ENCODE measurements at regions not wholly inside any gene's neighbourhood (a gene's known extent, or its start where the extent isn't known, plus 50 kb on each side); places are given as distances from the start of the nearest gene placed in this dataset.

DNA sequence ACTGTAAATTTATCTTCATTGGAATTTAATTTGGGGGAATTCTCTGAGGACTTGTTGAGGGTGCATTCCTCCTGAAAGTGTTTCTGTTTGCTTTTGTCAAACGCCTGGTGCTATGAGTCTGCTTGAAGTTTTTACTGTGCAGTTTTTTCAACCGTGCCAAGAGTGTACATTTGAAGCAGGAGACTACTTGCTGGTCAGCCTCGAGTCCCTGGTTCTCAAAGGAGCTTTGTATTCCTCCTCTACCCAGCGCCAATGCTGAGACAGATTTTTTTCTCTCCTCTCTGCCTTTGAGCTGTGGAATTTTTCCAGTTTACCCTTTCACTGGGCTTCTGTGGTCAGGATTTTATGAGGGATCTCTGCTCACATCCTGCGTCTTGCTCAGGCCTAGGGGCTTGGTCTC is 62.1 kb downstream of the NPY start:
- TF ChIP-seq, protein P1, sequence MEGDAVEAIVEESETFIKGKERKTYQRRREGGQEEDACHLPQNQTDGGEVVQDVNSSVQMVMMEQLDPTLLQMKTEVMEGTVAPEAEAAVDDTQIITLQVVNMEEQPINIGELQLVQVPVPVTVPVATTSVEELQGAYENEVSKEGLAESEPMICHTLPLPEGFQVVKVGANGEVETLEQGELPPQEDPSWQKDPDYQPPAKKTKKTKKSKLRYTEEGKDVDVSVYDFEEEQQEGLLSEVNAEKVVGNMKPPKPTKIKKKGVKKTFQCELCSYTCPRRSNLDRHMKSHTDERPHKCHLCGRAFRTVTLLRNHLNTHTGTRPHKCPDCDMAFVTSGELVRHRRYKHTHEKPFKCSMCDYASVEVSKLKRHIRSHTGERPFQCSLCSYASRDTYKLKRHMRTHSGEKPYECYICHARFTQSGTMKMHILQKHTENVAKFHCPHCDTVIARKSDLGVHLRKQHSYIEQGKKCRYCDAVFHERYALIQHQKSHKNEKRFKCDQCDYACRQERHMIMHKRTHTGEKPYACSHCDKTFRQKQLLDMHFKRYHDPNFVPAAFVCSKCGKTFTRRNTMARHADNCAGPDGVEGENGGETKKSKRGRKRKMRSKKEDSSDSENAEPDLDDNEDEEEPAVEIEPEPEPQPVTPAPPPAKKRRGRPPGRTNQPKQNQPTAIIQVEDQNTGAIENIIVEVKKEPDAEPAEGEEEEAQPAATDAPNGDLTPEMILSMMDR (IDR thresholded peaks at IDR 0.05; ENCODE audit: low read depth, low read length) = no peak
- TF ChIP-seq EZH2phosphoT487 (IDR thresholded peaks at IDR 0.05; ENCODE audit: low read depth) = no peak

All from OCI-LY3 (cell line).